GM21515 (cell line): ENCODE measurements at regions not wholly inside any gene's neighbourhood (a gene's known extent, or its start where the extent isn't known, plus 50 kb on each side); places are given as distances from the start of the nearest gene placed in this dataset.

Experiments
- ATAC-seq: cut with Tn5 transposase; IDR thresholded peaks from one replicate; pipeline ENCODE4 v1.9.1; 2021; ENCODE audit not compliant: unreplicated experiment

GRCh38 chr6:139693735-139694134, 319.3 kb upstream of the CITED2 start:
- no peak for ATAC-seq

GRCh38 chr6:139690007-139690406, 315.6 kb upstream of the CITED2 start:
- no peak for ATAC-seq

GRCh38 chr6:139687055-139687454, 312.6 kb upstream of the CITED2 start:
- ATAC-seq = no peak

- no peak for ATAC-seq
Measured at GRCh38 chr6:139686308-139686707, 311.9 kb upstream of the CITED2 start.

GRCh38 chr6:139685009-139685408, 310.6 kb upstream of the CITED2 start:
- ATAC-seq = no peak

GRCh38 chr6:139680819-139681218, 306.4 kb upstream of the CITED2 start:
- no peak for ATAC-seq

- no peak for ATAC-seq
Measured at GRCh38 chr6:139679516-139680179, 305.2 kb upstream of the CITED2 start.

- no peak for ATAC-seq
Measured at GRCh38 chr6:139676718-139677117, 302.3 kb upstream of the CITED2 start.

GRCh38 chr6:139666284-139666683, 291.8 kb upstream of the CITED2 start:
- no peak for ATAC-seq

GRCh38 chr6:139663996-139664395, 289.5 kb upstream of the CITED2 start:
- ATAC-seq = no peak

GRCh38 chr6:139659711-139660110, 285.3 kb upstream of the CITED2 start:
- no peak for ATAC-seq

GRCh38 chr6:139659196-139659595, 284.7 kb upstream of the CITED2 start:
- ATAC-seq = no peak

GRCh38 chr6:139657119-139657518, 282.7 kb upstream of the CITED2 start:
- no peak for ATAC-seq

- no peak for ATAC-seq
Measured at GRCh38 chr6:139655783-139656705, 281.6 kb upstream of the CITED2 start.

- no peak for ATAC-seq
Measured at GRCh38 chr6:139654888-139655782, 280.7 kb upstream of the CITED2 start.

- no peak for ATAC-seq
Measured at GRCh38 chr6:139654309-139654708, 279.9 kb upstream of the CITED2 start.

- no peak for ATAC-seq
Measured at GRCh38 chr6:139653111-139653510, 278.7 kb upstream of the CITED2 start.

GRCh38 chr6:139650941-139651340, 276.5 kb upstream of the CITED2 start:
- no peak for ATAC-seq

- ATAC-seq = no peak
Measured at GRCh38 chr6:139649732-139650131, 275.3 kb upstream of the CITED2 start.

- ATAC-seq = no peak
Measured at GRCh38 chr6:139649128-139649527, 274.7 kb upstream of the CITED2 start.

- no peak for ATAC-seq
Measured at GRCh38 chr6:139648430-139649000, 274.1 kb upstream of the CITED2 start.
